ENCODE measurements at regions not wholly inside any gene's neighbourhood (a gene's known extent, or its start where the extent isn't known, plus 50 kb on each side); places are given as distances from the start of the nearest gene placed in this dataset.
"Not testable (repeated sequence)": the region's sequence is repeated elsewhere in the genome, so short reads cannot be mapped to it uniquely, and the experiment has no call there.

- Mint-ChIP-seq H3K4me1 (no peaks in the 10 kb centered on the region), H3K9me3 (no peaks in the 10 kb centered on the region), H3K27ac (ENCODE audit: unreplicated experiment) (no peak overlapping the region), H3K4me3 (no peak overlapping the region), H3K27me3 (ENCODE audit: low read depth) (no peaks in the 10 kb centered on the region), H3K36me3 (ENCODE audit: low read depth) (no peaks in the 10 kb centered on the region)
- TF ChIP-seq, protein P1, sequence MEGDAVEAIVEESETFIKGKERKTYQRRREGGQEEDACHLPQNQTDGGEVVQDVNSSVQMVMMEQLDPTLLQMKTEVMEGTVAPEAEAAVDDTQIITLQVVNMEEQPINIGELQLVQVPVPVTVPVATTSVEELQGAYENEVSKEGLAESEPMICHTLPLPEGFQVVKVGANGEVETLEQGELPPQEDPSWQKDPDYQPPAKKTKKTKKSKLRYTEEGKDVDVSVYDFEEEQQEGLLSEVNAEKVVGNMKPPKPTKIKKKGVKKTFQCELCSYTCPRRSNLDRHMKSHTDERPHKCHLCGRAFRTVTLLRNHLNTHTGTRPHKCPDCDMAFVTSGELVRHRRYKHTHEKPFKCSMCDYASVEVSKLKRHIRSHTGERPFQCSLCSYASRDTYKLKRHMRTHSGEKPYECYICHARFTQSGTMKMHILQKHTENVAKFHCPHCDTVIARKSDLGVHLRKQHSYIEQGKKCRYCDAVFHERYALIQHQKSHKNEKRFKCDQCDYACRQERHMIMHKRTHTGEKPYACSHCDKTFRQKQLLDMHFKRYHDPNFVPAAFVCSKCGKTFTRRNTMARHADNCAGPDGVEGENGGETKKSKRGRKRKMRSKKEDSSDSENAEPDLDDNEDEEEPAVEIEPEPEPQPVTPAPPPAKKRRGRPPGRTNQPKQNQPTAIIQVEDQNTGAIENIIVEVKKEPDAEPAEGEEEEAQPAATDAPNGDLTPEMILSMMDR (conservative IDR thresholded peaks at IDR 0.05), result no peak
- no peak for DNase-seq (ENCODE audit: low read depth, low spot score)
Observed at GRCh38 chr10:55169493-55169892, 368.5 kb upstream of the PCDH15 start.

DNA sequence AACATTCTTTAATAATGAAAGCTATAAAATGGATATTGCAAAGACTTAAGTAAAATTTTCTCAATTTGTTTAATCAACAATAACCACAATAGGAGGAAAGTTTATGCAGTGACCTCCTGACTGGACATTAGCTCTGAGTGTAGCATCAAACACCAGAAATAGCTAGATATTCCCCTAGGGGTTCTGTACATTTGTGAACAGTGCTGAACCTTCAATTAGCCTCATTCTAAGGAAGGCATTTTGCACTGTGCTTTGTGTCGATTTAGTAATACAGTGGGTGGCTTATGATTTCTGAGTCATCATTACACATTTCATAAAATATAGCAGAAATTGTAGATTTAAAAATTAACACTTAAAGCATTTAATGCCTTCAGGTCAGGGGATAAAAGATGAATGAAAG is 367.3 kb upstream of the PCDH15 start:
- no peaks in the 10 kb centered on the region for H3K27me3 Mint-ChIP-seq (ENCODE audit: low read depth)
- H3K27ac Mint-ChIP-seq (ENCODE audit: unreplicated experiment), result no peak overlapping the region
- H3K36me3 Mint-ChIP-seq (ENCODE audit: low read depth), result no peaks in the 10 kb centered on the region
- TF ChIP-seq, protein P1 (conservative IDR thresholded peaks at IDR 0.05), result no peak
- no peaks in the 10 kb centered on the region for H3K9me3 Mint-ChIP-seq
- no peak for DNase-seq (ENCODE audit: low read depth, low spot score)
- no peak overlapping the region for H3K4me3 Mint-ChIP-seq
- no peaks in the 10 kb centered on the region for H3K4me1 Mint-ChIP-seq

- H3K27ac Mint-ChIP-seq (ENCODE audit: unreplicated experiment), result no peak overlapping the region
- H3K9me3 Mint-ChIP-seq, result no peaks in the 10 kb centered on the region
- TF ChIP-seq, protein P1 (conservative IDR thresholded peaks at IDR 0.05), result no peak
- DNase-seq (ENCODE audit: low read depth, low spot score), result no peak
- no peaks in the 10 kb centered on the region for H3K36me3 Mint-ChIP-seq (ENCODE audit: low read depth)
- H3K4me1 Mint-ChIP-seq, result no peaks in the 10 kb centered on the region
- H3K4me3 Mint-ChIP-seq, result no peak overlapping the region
- H3K27me3 Mint-ChIP-seq (ENCODE audit: low read depth), result no peaks in the 10 kb centered on the region
Observed at GRCh38 chr10:55163388-55163979, 362.5 kb upstream of the PCDH15 start.

GRCh38 chr10:55162321-55162720 is 361.3 kb upstream of the PCDH15 start:
- H3K9me3 Mint-ChIP-seq; H3K27ac Mint-ChIP-seq (ENCODE audit: unreplicated experiment); H3K4me3 Mint-ChIP-seq; H3K27me3 Mint-ChIP-seq (ENCODE audit: low read depth); H3K36me3 Mint-ChIP-seq (ENCODE audit: low read depth); DNase-seq (ENCODE audit: low read depth, low spot score); H3K4me1 Mint-ChIP-seq: not testable (repeated sequence)

DNA sequence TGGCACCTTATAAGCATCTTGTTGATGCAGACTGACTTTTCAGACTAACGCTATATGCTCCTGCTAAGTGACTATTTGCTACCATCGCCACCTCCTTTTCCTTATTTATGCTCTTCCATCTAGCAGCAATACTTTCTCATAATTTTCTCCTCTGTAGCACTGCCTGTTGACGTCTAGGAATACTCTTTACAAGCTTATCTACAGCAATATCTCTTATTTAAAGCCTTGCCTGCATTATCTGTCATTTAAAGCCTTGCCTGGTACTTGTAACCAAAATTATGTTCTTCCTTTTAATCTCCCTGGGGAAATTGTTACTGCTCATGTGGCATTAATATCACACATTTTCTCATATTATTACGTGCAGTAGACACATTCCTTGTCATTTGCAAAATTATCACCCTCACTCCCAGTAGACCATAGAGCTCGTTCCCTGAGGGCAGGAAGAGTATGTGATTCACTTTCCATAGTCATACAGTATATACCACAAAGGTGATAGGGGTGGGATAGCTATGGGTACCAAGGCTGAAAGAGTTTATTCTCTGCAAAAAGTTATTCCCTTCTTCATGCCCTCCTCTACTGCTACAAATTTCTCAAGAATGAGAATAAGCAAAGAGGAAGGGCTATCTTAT is 359.7 kb upstream of the PCDH15 start:
- Mint-ChIP-seq H3K4me1 (no peaks in the 10 kb centered on the region), H3K27me3 (ENCODE audit: low read depth) (no peaks in the 10 kb centered on the region), H3K36me3 (ENCODE audit: low read depth) (no peaks in the 10 kb centered on the region), H3K27ac (ENCODE audit: unreplicated experiment) (no peak overlapping the region), H3K4me3 (no peak overlapping the region), H3K9me3 (no peaks in the 10 kb centered on the region)
- no peak for DNase-seq (ENCODE audit: low read depth, low spot score)
- TF ChIP-seq, protein P1 (conservative IDR thresholded peaks at IDR 0.05), result no peak

GRCh38 chr10:55158633-55159032 is 357.6 kb upstream of the PCDH15 start:
- TF ChIP-seq, protein P1 (conservative IDR thresholded peaks at IDR 0.05), result no peak

More at GRCh38 chr10:55158633-55159032, 357.6 kb upstream of the PCDH15 start:
- Mint-ChIP-seq H3K36me3 (ENCODE audit: low read depth) (no peaks in the 10 kb centered on the region), H3K27me3 (ENCODE audit: low read depth) (no peaks in the 10 kb centered on the region), H3K4me3 (no peak overlapping the region), H3K4me1 (no peaks in the 10 kb centered on the region), H3K27ac (ENCODE audit: unreplicated experiment) (no peak overlapping the region), H3K9me3 (no peaks in the 10 kb centered on the region)
- no peak for DNase-seq (ENCODE audit: low read depth, low spot score)
